ENCODE measurements at regions not wholly inside any gene's neighbourhood (a gene's known extent, or its start where the extent isn't known, plus 50 kb on each side); places are given as distances from the start of the nearest gene placed in this dataset.

DNA sequence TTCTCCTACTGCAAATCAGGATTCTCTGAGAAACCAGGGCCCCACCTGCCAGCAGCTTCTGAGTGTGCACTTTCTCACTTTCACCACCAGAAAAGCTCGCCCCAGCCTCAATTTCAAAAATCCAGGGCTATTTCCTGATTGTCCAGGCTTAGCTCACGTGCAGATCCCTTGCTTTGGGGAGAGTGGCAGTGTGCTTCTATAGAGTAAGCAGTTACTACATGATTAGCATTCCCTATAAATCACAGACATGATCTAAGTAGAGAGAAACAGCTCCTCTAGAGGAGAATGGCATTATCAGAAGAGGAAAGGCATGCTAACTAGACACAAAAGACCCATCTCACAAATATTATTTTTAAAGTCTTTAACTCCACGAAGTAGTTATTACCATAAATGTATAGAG, 456.0 kb upstream of the PKN2 start:
- no peak for DNase-seq (ENCODE audit: extremely low read depth in 1 of 11, low read depth in 9 of 11, low spot score in 4 of 11)

DNA sequence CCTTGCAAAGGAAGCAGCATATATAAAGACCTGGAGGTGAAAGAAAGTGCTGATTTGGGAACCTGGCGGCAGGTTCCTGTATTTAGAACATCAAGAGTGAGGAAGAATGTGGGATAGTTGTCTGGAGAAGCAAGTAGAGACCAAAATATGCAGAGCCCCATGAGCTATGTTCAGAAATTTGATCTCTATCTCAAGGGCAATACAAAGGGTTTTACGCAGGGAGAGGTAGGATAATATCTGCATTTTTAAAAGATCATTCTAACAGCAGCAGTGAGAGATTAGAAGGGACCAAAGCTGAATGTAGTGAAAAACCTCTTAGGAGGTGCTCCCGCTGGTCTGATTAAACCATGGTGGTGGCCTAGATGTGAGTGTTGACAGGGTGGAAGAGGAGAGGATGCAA, 453.9 kb upstream of the PKN2 start:
- no peak for DNase-seq (ENCODE audit: extremely low read depth in 1 of 11, low read depth in 9 of 11, low spot score in 4 of 11)

DNA sequence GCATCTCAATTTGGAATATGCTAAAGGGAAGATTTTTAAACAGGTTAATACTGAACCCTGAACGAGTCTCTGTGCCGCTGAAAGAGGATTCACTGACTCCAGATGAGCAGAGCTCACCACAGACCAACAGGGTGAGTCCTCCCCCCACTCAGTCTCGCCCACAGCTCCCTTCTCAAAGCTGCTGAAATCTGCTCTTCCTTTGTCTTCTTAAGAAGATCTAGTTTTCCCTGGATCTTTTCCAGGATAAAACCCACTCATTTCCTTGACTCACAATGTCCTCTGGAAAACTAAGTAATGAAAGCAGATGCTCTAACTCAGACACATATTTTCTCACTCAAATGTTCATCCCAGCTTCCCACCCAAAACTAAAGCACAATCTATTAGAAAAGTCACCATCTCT, 447.0 kb upstream of the PKN2 start:
- DNase-seq (ENCODE audit: extremely low read depth in 1 of 11, low read depth in 9 of 11, low spot score in 4 of 11): no peak

DNA sequence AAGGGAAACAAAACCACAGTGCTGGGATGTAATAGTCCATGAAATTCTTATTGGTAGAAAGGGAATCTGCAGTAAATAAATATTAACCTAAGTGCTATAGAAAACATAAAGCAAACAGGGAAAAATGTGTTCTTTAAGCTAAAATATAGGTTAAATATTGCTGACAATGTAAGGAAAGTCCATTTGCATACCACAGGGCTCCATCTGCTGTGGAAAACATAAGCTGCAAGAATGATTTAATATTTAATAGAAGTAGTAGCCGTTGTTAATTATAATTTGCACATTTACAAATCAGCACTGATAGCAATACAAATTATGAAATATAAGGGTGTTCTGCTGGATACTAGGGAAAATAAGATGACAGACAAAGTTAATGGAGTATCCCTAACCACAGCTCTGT, 444.9 kb upstream of the PKN2 start:
- DNase-seq (ENCODE audit: extremely low read depth in 1 of 11, low read depth in 9 of 11, low spot score in 4 of 11): no peak

DNA sequence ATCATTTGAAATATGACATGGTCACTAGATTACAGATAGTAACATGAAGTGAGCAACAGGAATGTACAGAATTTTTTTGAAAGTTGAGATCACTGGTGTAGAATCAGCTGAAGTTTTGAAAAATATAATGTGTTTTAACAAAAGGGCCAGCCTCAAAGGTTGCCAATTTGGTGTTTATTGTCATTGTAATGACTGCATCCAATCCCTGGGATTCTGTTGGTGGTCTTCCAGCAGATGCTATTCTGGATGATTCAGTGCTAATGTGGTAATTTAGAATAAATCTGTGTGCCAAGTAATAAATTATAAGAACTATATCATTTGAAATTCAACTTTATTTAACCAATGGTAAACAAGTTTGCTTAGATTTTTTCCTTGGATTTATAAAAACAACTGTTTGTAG, 436.4 kb upstream of the PKN2 start:
- no peak for DNase-seq (ENCODE audit: extremely low read depth in 1 of 11, low read depth in 9 of 11, low spot score in 4 of 11)

DNA sequence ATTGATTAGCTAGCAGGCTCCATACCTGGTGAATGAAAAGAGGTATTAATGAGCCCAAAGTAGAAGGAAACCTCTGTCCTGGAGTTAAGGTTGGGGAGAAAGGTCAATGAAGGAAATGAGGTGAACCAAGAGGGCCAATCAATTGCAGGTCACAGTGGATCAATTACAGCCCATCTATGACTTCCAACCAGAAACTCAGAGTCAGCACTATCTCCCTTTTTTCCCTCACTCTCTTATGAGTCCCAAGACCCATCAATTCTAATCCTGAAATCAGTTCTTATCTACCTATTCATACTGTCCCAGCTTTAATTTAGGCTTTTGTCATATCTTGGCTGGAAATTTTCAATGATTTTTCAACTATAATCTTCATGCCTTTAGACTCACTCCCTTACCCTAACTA, 433.2 kb upstream of the PKN2 start:
- DNase-seq (ENCODE audit: extremely low read depth in 1 of 11, low read depth in 9 of 11, low spot score in 4 of 11): no peak

DNA sequence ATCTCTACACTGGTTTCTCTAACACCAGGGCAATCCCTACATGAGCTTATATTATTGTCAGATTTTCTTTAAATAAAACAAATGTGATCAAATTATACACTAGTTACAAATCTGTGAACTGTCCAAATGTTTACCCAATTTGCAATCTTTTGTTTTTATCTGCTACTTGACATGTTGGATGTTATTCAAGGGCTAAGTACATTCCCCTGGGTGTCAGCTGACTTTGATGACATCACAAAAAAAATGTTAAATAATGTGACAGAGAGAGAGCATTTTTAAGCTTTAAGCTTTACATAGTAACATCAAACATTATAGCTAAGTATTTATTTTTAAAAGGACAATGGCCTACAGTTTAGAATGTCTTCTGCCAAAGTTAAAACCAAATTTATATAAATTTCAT, 431.3 kb upstream of the PKN2 start:
- DNase-seq (ENCODE audit: extremely low read depth in 1 of 11, low read depth in 9 of 11, low spot score in 4 of 11): no peak

DNA sequence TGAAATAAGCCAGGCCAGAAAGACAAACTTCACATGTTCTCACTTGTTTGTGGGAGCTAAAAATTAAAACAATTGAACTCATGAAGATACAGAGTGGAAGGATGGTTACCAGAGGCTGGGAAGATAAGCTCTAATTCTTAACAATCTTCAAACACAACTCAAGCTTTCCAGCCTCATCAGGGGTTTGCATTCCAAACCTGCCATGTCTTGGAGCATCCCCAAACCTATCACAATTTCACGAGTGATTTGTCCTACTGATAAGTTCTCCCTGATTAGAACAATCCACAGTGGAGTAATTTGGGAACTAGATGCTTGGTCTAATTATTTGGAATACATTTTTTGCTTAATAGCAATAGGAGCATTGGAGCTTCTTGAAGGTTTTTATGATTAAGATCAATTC, 418.5 kb upstream of the PKN2 start:
- no peak for DNase-seq (ENCODE audit: extremely low read depth in 1 of 11, low read depth in 9 of 11, low spot score in 4 of 11)

DNA sequence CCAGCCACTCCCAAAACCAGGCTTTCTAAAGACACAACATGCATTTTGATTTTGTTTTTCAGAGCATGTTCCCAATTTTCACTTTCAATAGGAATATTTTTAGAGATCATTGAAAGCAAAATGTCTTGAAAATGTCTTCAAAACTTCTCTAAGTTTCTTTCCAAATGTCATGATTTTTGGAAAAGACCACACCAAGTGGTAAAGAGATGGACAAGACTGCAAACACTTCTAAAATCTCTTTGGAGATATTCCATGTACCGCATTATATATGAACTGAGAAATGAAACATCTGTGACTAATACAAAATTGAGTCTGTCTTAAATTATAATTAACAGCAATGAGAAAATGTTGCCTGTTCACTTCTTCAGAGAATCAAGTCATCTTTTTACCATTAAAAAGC, 418.0 kb upstream of the PKN2 start:
- no peak for DNase-seq (ENCODE audit: extremely low read depth in 1 of 11, low read depth in 9 of 11, low spot score in 4 of 11)

DNA sequence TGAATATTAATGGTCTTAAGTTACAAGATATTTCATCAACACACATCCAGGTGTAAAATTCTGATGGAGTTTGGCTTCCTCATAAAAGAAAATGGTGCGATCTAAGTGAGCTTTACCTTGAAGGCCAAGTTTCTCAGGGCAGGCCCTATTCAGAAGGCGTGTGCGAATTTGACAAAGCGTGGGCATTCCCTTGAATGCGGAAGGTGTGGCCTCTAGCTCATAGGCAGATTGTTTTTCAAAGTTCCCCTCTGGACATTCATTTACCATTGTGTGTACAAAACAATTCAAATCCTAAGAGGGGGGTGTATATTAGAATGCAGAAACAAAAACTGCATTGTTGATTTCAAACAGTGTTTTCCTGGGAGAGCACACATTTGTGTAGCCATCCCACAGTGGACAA, 411.9 kb upstream of the PKN2 start:
- DNase-seq (ENCODE audit: extremely low read depth in 1 of 11, low read depth in 9 of 11, low spot score in 4 of 11): no peak

DNA sequence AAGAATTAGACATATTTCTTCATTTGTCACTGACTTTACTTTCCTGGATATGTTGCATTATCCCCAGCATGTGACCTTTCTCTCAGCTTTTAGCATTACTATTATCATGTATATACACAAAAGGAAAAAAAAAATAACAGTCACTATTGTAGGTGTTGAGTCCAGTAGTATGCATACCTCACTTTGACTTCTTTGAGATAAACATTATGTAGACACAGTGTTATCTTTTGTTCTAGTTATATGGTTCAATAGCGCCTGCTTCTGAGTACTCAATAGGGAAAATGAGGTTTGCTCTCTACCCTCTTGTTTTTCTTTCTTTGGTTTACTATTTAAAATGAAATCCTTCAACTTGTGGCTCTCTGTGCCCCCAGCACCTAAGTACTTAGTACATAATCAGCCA, 409.6 kb upstream of the PKN2 start:
- DNase-seq (ENCODE audit: extremely low read depth in 1 of 11, low read depth in 9 of 11, low spot score in 4 of 11): no peak

DNA sequence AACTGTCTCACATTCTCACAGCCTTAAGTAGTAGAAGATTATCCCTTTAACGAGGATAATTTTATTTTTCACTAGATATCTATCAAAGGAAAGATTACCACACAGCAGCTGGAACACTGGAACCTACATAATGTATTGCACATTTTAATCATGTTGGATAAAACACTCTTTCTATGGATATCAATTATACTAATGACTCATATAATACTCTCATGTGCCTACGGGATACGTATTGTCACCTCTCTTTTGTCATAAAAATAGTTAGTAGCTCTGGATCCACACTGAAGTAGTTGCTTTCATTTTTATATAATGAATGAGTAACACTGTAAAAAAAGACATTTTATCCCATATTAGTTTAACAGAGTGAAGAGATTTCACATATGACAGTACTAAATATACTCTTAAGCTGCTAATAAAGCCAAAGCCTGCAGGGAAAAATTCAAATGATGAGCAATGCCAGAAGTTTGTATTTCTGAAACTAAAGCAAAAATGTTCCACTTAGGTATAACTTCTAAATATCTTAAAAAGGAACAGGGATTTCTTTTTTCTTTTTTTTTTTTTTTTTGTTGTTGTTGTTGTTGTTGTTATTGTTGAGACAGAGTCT, 408.7 kb upstream of the PKN2 start:
- no peak for DNase-seq (ENCODE audit: extremely low read depth in 1 of 11, low read depth in 9 of 11, low spot score in 4 of 11)

DNA sequence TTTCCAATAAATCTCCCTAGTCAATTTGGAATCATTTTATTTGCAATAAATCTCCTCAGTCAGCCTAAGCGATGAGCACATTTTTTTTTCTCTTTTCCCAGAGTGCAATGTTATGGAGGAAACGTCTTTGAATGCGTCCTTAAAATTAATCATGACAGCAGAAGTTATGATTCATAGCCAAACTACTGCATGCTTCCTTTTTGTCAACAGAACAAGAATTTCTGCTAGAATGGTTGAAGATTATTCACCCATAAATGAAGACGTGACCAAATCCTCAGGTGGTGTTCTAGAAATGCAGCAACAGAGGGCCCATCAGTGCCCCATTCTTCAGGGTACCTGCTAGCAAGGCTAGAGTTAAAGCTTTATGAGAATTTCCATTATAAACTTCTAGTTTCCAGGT, 407.9 kb upstream of the PKN2 start:
- DNase-seq (ENCODE audit: extremely low read depth in 1 of 11, low read depth in 9 of 11, low spot score in 4 of 11): no peak

DNA sequence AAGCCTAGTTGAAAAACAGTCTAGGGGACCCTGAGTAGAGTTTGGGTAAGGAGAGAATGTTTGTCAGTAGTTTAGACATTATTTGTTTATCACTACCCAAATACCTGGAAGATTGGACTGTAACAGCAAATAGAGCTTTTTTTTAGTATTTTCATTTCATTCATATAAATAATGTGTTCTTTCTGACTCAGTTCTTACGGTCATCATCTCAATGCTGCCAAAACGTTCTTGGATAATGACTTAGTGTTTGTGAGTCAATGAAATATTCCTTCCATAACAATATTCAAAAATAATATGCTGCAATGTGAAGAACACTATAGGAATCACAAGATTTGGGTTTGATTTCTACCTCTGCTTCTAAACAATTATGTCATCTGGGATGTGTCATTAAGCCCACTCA, 400.0 kb upstream of the PKN2 start:
- DNase-seq (ENCODE audit: extremely low read depth in 1 of 11, low read depth in 9 of 11, low spot score in 4 of 11): no peak

DNA sequence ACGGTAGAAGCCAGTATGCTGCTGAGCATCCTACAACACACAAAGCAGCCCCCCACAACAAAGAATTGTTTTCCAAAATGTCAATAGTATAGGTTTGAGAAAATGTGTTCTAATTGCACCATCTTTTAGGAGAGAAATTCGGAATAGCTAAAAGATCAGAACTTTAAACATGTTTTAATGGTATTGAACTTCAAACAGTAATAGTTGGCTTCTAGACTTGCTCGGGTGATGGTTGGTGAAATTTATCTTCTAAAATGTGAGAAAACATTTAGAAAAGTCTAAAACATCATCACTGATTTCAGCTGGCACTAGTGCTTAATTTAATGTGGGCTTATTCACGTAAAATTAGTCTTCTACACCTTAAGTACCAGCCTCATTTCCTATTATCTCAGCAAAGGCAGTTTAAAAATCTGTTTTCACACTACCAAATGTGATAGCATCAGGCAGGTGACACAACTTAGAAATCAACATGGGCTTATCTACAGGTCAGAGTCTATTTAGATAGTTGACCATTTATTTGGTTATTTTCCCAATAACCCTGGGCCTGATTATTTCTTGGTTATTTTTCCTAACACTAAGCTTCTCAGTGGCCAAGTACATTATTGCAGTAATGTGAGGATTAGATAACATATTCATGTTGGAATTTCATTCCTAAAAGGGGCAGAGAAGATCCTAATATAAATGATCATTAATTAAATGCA, 399.3 kb upstream of the PKN2 start:
- DNase-seq (ENCODE audit: extremely low read depth in 1 of 11, low read depth in 9 of 11, low spot score in 4 of 11): no peak

DNA sequence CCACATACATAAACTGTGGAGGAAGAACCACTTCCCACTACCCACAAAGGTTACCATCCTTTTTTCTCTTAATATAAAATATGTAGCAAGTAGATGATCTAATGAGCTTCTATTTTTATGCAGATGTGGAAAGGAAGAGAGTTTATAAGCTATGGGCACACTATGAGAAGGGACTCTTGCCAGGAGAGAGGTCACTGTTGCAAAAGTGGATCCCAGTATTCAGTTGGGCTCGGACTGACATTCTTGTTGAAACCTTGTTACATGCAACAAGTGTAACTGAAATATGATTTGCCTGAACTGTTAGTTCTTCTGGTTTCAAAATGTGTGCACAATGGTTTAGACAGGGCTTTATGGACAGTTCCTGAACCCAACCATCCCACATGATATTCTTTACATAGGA, 397.4 kb upstream of the PKN2 start:
- DNase-seq (ENCODE audit: extremely low read depth in 1 of 11, low read depth in 9 of 11, low spot score in 4 of 11): no peak

DNA sequence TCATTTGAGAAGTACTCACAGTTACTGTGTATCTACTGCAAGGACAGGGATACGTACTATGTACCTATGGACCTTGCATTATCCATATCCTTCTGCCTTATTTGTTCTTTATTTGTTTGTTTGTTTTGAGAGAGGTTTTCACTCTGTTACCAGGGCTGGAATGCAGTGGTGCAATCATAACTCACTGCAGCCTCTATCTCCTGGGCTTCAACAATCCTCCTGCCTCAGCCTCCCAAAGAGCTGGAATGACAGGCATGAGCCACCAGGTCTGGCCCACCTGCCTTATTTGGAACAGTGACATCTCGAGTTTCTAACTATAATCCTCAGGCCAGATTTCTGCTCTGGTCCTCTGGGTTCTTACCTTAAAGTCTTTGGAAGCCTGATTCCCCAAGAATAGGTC, 395.5 kb upstream of the PKN2 start:
- DNase-seq (ENCODE audit: extremely low read depth in 1 of 11, low read depth in 9 of 11, low spot score in 4 of 11): no peak

DNA sequence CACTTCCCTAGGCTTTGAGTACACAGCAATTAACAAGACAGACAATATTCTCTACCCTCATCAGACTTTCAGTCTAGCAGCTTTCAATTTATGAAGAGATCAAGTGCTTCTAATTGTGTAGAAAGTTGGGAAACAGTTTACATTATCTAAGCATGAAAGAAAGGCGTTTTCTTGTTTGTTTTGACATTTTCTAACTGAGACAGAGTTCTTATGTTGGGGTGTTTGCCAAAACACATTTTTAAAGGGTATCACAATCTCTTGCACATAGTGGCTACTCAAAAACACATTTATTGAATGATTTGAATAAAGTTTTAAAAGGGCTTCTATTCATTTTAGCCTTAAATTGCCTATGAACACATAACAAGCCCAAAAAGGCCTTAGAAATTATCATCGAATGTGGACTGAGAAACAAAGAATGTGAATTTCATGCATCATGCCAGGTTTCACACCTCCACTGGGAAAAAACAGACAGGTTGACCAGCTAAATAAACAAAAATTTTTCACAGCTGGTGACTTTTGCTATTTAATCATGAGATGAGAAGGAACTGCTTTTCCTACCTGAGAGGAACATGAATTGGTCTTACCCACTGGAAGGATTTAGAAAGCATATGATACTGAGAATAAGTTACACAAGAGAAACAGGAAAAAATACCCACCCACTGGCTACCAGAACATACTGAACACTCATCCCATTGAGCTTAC, 394.5 kb upstream of the PKN2 start:
- DNase-seq (ENCODE audit: extremely low read depth in 1 of 11, low read depth in 9 of 11, low spot score in 4 of 11): no peak

DNA sequence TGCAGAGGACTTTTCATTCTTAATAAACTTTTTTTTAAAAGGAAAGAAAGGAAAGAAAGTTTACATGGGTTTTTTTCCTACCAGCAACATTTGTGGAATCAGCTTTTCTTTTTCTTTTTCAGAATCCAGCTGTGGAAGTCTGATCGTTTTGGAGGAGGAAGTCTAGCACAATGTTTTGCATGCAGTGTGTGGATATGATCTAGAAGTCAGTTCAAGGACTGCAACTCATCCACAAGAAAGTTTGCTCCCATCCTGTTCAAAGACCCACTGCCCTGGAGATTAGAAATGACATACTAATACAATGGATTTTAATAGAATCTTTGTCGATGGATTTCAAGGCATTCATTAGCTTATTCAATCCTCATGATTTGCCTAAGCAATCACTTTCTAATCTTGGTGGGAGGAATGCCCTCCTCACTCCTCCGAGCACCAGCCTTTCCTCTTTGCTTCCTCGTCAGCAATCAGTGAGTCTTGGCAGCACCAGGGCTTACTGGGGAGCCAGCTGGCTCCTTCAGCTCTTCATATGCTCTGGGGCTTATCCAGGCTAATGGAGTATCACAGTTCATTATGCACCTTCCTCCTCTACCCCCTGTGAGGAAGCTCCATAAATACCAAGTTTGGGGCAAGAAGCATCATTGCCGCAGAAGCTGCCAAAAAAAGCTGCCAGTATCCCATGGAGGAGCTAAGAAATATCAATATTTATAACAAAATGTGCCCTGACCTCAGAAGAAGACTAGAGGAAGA, 392.3 kb upstream of the PKN2 start:
- DNase-seq (ENCODE audit: extremely low read depth in 1 of 11, low read depth in 9 of 11, low spot score in 4 of 11): no peak

DNA sequence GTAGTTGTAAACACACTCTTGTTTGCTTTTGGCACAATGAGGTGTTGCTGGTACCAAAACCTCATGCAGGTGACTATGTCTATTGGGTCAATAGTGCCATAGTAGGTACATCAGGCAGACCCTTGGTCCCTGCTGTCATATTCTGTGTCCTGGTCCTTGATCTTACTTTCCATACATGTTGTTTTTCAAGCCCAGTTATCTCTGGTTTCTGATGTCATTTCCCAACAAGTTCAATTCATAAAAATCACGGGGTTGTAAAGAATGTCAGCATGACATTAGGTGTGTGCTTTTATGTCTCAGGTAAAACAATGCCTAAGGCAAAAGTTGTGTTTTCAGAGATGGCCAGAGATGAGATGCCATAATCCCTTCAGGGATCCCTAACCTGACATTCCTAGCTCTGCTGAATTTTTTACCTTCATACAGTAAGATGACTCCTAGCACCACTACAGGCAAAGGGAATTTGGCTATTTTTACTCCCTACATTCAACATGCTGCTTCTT, 390.3 kb upstream of the PKN2 start:
- DNase-seq (ENCODE audit: extremely low read depth in 1 of 11, low read depth in 9 of 11, low spot score in 4 of 11): no peak

All from renal cortex interstitium (tissue), 11 donors.